Adrenal gland (tissue), 9 donors: ENCODE measurements at regions not wholly inside any gene's neighbourhood (a gene's known extent, or its start where the extent isn't known, plus 50 kb on each side); places are given as distances from the start of the nearest gene placed in this dataset.
"Not testable (repeated sequence)": the region's sequence is repeated elsewhere in the genome, so short reads cannot be mapped to it uniquely, and the experiment has no call there.

Experiments
- DNase-seq, 7 donors: peaks; one replicate each; pipeline ENCODE4 v3.0.0-alpha.2; 2019 to 2020
- H3K27ac ChIP-seq, 5 donors: fragments of 200-600 bp; sonication (generic) in 4 of 5; 1 replicate in 3 of 5; 2 replicates in 2 of 5; pipeline versions ENCODE4 v1.5.1 to v1.8.0; 2016 to 2020; ENCODE audit warnings: mild to moderate bottlenecking in 1 of 5
- H3K27me3 ChIP-seq: fragments of 200-600 bp; 2 replicates; pipeline ENCODE4 v1.8.0; 2021
- H3K36me3 ChIP-seq, 2 donors: fragments of 200-600 bp; replicated peaks in 1 of 2; 1 replicate in 1 of 2; 2 replicates in 1 of 2; pipeline versions ENCODE4 v1.5.1 to v1.8.0; 2018 to 2022
- H3K4me1 ChIP-seq, 2 donors: fragments of 200-600 bp; replicated peaks in 1 of 2; 1 replicate in 1 of 2; 2 replicates in 1 of 2; pipeline versions ENCODE4 v1.5.1 to v1.8.0; 2018 to 2021
- H3K4me3 ChIP-seq, 4 donors: fragments of 200-600 bp; sonication (generic) in 3 of 4; one replicate each; pipeline ENCODE4 v1.5.1; 2016 to 2018
- H3K9me3 ChIP-seq, 3 donors: fragments of 200-600 bp; sonication (generic) in 1 of 3; replicated peaks in 1 of 3; 1 replicate in 2 of 3; 2 replicates in 1 of 3; pipeline versions ENCODE4 v1.5.1 to v1.8.0; 2016 to 2021
- POLR2A ChIP-seq, 2 donors: fragments of 450-650 bp; IDR thresholded peaks; one replicate each; pipeline ENCODE4 v1.6.1; 2017; ENCODE audit warnings: antibody characterized with exemption in 2 of 2, mild to moderate bottlenecking in 2 of 2, moderate library complexity in 1 of 2
- WGBS, 4 donors: extraction: QIAGEN DNeasy Blood & Tissue Kit in 2 of 4; methylation state at CpG; one replicate each; pipeline versions ENCODE4 v1.1.5 to v1.1.7; 2013 to 2017; 5-methylcytosine and 5-hydroxymethylcytosine counted together
- intact Hi-C, 2 donors: fragments of 100-400 bp; cut with DNase I; formaldehyde crosslinking; loops; one replicate each; pipeline versions ENCODE4 v1.14.1 to v1.15.0; 2022 to 2023
- TF ChIP-seq, protein P1 (sequence below), 6 experiments: fragments of 450-650 bp in 4 of 6; fragments of 200-600 bp in 2 of 6; sonication (generic) in 1 of 6; IDR thresholded peaks; 1 replicate in 5 of 6; 2 replicates in 1 of 6; pipeline versions ENCODE4 v1.5.1 to v1.8.0; 2016 to 2021; ENCODE audit warnings: antibody characterized with exemption in 6 of 6, mild to moderate bottlenecking in 2 of 6, moderate library complexity in 1 of 6
- donor health status: healthy with polysubstance abuse.
- donor health status: Bipolar disorder and iron deficiency.
- donor health status: DM: yes; HTN: yes; CAD: no.
- donor health status: DM: no; HTN: no; CAD: no.
- donor health status: DM: no; HTN: no; CAD: no.

DNA sequence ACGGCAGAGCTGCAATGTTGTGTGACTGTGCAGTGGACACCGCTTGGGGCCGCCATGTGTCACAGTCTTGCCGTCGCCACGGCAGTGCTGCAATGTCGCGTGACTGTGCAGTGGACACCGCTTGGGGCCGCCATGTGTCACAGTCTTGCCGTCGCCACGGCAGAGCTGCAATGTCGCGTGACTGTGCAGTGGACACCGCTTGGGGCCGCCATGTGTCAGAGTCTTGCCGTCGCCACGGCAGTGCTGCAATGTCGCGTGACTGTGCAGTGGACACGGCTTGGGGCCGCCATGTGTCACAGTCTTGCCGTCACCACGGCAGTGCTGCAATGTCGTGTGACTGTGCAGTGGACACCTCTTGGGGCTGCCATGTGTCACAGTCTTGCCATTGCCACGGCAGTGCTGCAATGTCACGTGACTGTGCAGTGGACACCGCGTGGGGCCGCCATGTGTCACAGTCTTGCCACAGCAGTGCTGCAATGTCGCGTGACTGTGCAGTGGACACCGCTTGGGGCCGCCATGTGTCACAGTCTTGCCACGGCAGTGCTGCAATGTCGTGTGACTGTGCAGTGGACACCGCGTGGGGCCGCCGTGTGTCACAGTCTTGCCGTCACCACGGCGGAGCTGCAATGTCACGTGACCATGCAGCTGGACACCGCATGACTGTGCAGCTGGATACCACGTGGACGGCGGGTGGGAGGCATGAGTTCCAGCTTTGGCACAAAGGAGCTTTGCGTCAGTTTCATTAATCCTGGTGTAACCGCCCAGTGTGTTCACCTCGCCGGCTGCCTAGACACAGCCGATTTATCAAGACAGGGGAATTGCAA lies 182.1 kb upstream of the FOXD4L5 start:
- H3K9me3 ChIP-seq = not testable (repeated sequence)
- WGBS, 4 donors = 87 to 91% (median 89%) methylated on average over 21 to 54 of the region's 55 CpGs

GRCh38 chr9:65465246-65465895 lies 180.4 kb upstream of the FOXD4L5 start:
- not testable (repeated sequence) for H3K27ac ChIP-seq, DNase-seq

More for the DNA sequence above, 182.1 kb upstream of the FOXD4L5 start:
- H3K27me3 ChIP-seq, H3K36me3 ChIP-seq, H3K4me3 ChIP-seq, H3K27ac ChIP-seq, H3K4me1 ChIP-seq, intact Hi-C loops, DNase-seq: not testable (repeated sequence)

DNA sequence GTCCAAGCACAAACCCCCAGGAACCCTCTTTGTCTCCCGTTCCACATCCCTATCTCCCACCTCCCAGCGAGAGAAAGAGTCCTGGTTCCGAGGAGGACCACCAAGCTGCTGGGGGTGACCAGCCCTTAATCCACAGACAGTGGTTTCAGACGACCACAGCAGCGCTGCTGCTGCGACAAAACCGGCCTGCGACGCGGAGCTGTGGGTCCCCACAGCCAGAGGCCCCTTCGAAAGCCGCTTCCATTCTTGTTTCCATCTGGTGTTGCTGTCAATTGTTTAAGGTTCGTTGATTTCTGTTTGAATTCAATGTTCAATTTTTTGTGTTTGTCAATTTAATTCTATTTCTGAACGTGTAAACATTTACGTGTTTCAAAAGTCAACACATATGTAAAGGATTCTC lies 177.5 kb upstream of the FOXD4L5 start:
- H3K27ac ChIP-seq, H3K9me3 ChIP-seq, H3K4me1 ChIP-seq, H3K36me3 ChIP-seq, DNase-seq, intact Hi-C loops, H3K4me3 ChIP-seq, H3K27me3 ChIP-seq: not testable (repeated sequence)
- WGBS, 4 donors = 76 to 85% (median 81%) methylated on average over 13 to 15 of the region's 15 CpGs

More at GRCh38 chr9:65465246-65465895, 180.4 kb upstream of the FOXD4L5 start:
- WGBS, 4 donors = 87 to 91% (median 88%) methylated on average over 11 to 17 of the region's 17 CpGs
- H3K36me3 ChIP-seq, H3K27me3 ChIP-seq, H3K4me1 ChIP-seq, H3K9me3 ChIP-seq, H3K4me3 ChIP-seq, intact Hi-C loops: not testable (repeated sequence)

GRCh38 chr9:65459756-65460320 lies 174.8 kb upstream of the FOXD4L5 start:
- H3K36me3 ChIP-seq = no peaks in the 10 kb centered on the region
- WGBS, 4 donors = 72 to 88% (median 77%) methylated on average over 4 to 11 of the region's 11 CpGs
- TF ChIP-seq, protein P1, sequence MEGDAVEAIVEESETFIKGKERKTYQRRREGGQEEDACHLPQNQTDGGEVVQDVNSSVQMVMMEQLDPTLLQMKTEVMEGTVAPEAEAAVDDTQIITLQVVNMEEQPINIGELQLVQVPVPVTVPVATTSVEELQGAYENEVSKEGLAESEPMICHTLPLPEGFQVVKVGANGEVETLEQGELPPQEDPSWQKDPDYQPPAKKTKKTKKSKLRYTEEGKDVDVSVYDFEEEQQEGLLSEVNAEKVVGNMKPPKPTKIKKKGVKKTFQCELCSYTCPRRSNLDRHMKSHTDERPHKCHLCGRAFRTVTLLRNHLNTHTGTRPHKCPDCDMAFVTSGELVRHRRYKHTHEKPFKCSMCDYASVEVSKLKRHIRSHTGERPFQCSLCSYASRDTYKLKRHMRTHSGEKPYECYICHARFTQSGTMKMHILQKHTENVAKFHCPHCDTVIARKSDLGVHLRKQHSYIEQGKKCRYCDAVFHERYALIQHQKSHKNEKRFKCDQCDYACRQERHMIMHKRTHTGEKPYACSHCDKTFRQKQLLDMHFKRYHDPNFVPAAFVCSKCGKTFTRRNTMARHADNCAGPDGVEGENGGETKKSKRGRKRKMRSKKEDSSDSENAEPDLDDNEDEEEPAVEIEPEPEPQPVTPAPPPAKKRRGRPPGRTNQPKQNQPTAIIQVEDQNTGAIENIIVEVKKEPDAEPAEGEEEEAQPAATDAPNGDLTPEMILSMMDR (IDR thresholded peaks at IDR 0.05) = no peak
- TF ChIP-seq POLR2A (IDR thresholded peaks at IDR 0.05) = no peak
- no peaks in the 10 kb centered on the region for H3K27me3 ChIP-seq
- no peak for DNase-seq
- no peaks in the 10 kb centered on the region for H3K9me3 ChIP-seq
- H3K4me3 ChIP-seq = no peak overlapping the region
- intact Hi-C loops = no loop called here
- no peaks in the 10 kb centered on the region for H3K4me1 ChIP-seq
- H3K27ac ChIP-seq = no peak overlapping the region

DNA sequence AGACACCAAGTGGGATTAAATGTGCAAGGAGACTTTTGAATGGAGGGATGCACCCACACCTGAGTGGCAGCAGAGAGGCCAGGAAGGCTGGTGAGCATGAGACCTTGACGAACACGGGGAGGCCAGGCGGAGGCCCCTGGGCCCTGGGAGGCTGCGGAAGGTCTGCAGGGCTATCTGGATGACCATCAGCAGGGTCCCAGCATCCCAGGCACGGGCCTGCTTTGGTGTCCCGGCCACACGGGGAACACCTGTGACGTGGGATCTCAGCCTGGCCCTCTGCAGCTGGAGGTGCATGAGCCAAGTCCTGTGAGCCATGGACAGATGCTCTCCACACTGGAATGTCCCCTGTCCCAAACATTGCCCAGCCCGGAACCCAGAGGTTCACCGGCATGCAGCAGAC lies 174.0 kb upstream of the FOXD4L5 start:
- H3K9me3 ChIP-seq = no peaks in the 10 kb centered on the region
- intact Hi-C loops = no loop called here
- no peak for DNase-seq

More for the DNA sequence above, 174.0 kb upstream of the FOXD4L5 start:
- H3K27me3 ChIP-seq = no peaks in the 10 kb centered on the region
- H3K27ac ChIP-seq = no peak overlapping the region
- 90 to 95% (median 92%) methylated on average over 2 to 10 of the region's 10 CpGs for WGBS, 4 donors
- H3K36me3 ChIP-seq = no peaks in the 10 kb centered on the region
- H3K4me3 ChIP-seq = no peak overlapping the region
- TF ChIP-seq POLR2A (IDR thresholded peaks at IDR 0.05) = no peak
- TF ChIP-seq, protein P1 (IDR thresholded peaks at IDR 0.05) = no peak
- no peaks in the 10 kb centered on the region for H3K4me1 ChIP-seq
